ENCODE measurements at regions not wholly inside any gene's neighbourhood (a gene's known extent, or its start where the extent isn't known, plus 50 kb on each side); places are given as distances from the start of the nearest gene placed in this dataset.

GRCh38 chr21:43304621-43305335 is 122.2 kb downstream of the SIK1 start:
- ChIA-PET CTCF (ENCODE audit: unreplicated experiment) (no interaction called here), POLR2A (no interaction called here)
- H2AFZ ChIP-seq (ENCODE audit: low read length): no peak overlapping the region
- no peak overlapping the region for H3K4me2 ChIP-seq (ENCODE audit: low read length)
- TF ChIP-seq, protein P1, sequence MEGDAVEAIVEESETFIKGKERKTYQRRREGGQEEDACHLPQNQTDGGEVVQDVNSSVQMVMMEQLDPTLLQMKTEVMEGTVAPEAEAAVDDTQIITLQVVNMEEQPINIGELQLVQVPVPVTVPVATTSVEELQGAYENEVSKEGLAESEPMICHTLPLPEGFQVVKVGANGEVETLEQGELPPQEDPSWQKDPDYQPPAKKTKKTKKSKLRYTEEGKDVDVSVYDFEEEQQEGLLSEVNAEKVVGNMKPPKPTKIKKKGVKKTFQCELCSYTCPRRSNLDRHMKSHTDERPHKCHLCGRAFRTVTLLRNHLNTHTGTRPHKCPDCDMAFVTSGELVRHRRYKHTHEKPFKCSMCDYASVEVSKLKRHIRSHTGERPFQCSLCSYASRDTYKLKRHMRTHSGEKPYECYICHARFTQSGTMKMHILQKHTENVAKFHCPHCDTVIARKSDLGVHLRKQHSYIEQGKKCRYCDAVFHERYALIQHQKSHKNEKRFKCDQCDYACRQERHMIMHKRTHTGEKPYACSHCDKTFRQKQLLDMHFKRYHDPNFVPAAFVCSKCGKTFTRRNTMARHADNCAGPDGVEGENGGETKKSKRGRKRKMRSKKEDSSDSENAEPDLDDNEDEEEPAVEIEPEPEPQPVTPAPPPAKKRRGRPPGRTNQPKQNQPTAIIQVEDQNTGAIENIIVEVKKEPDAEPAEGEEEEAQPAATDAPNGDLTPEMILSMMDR (conservative IDR thresholded peaks at IDR 0.05; ENCODE audit: low read length): no peak
- no peak for TF ChIP-seq EZH2phosphoT487 (IDR thresholded peaks at IDR 0.05; ENCODE audit: borderline replicate concordance, low read depth, low read length)
- H4K20me1 ChIP-seq (ENCODE audit: insufficient read depth, low read length): no peaks in the 10 kb centered on the region
- H3K9me3 ChIP-seq (ENCODE audit: low read length): no peaks in the 10 kb centered on the region
- H3K36me3 ChIP-seq (ENCODE audit: insufficient read depth, low read length): no peaks in the 10 kb centered on the region
- H3K79me2 ChIP-seq (ENCODE audit: insufficient read depth, low read depth, low read length): no peaks in the 10 kb centered on the region
- no TSS peak for BruUV-seq (replicated peaks)
- H3K9me2 ChIP-seq (ENCODE audit: insufficient read depth, low read length): no peaks in the 10 kb centered on the region
- intact Hi-C loops (cut with micrococcal nuclease; ENCODE audit: unreplicated experiment): no loop called here
- DNase-seq (ENCODE audit: low spot score): no peak
- no peak overlapping the region for H3K27ac ChIP-seq (ENCODE audit: low read depth, low read length, poor library complexity, severe bottlenecking)
- H3K4me3 ChIP-seq (ENCODE audit: low read depth, low read length, poor library complexity, severe bottlenecking): no peak overlapping the region
- peaks cover 20% of the 10 kb centered on the region for H3K4me1 ChIP-seq (ENCODE audit: insufficient read depth, low read length, poor library complexity, severe bottlenecking)

GRCh38 chr21:43304206-43304605 is 122.7 kb downstream of the SIK1 start:
- intact Hi-C loops (cut with micrococcal nuclease; ENCODE audit: unreplicated experiment): no loop called here
- TF ChIP-seq EZH2phosphoT487 (IDR thresholded peaks at IDR 0.05; ENCODE audit: borderline replicate concordance, low read depth, low read length): no peak
- TF ChIP-seq, protein P1 (conservative IDR thresholded peaks at IDR 0.05; ENCODE audit: low read length): no peak
- POLR2A ChIA-PET: no interaction called here

More at GRCh38 chr21:43304206-43304605, 122.7 kb downstream of the SIK1 start:
- CTCF ChIA-PET (ENCODE audit: unreplicated experiment): interaction anchor here (0.6 kb wide), 1 partner anchor 111 kb away, joined by 3 read pairs; no protein-coding TSS in a partner anchor
- Histone ChIP-seq H3K4me3 (ENCODE audit: low read depth, low read length, poor library complexity, severe bottlenecking) (no peak overlapping the region), H3K9me3 (ENCODE audit: low read length) (no peaks in the 10 kb centered on the region), H3K27ac (ENCODE audit: low read depth, low read length, poor library complexity, severe bottlenecking) (no peak overlapping the region), H3K4me2 (ENCODE audit: low read length) (peak overlapping the region; percentile 51), H3K79me2 (ENCODE audit: insufficient read depth, low read depth, low read length) (no peaks in the 10 kb centered on the region), H3K9me2 (ENCODE audit: insufficient read depth, low read length) (no peaks in the 10 kb centered on the region), H3K4me1 (ENCODE audit: insufficient read depth, low read length, poor library complexity, severe bottlenecking) (peaks cover 20% of the 10 kb centered on the region), H4K20me1 (ENCODE audit: insufficient read depth, low read length) (no peaks in the 10 kb centered on the region), H2AFZ (ENCODE audit: low read length) (no peak overlapping the region), H3K36me3 (ENCODE audit: insufficient read depth, low read length) (no peaks in the 10 kb centered on the region)
- no peak for DNase-seq (ENCODE audit: low spot score)
- BruUV-seq (replicated peaks): no TSS peak
